Adrenal gland (tissue), 9 donors: ENCODE measurements at regions not wholly inside any gene's neighbourhood (a gene's known extent, or its start where the extent isn't known, plus 50 kb on each side); places are given as distances from the start of the nearest gene placed in this dataset.
A peak's percentile ranks its signal among the peaks of the same experiment; 100 is the strongest.

Experiments used
- DNase-seq, 7 donors: peaks; one replicate each; pipeline ENCODE4 v3.0.0-alpha.2; 2019 to 2020
- H3K27ac ChIP-seq, 5 donors: fragments of 200-600 bp; sonication (generic) in 4 of 5; 1 replicate in 3 of 5; 2 replicates in 2 of 5; pipeline versions ENCODE4 v1.5.1 to v1.8.0; 2016 to 2020; ENCODE audit warnings: mild to moderate bottlenecking in 1 of 5
- H3K27me3 ChIP-seq: fragments of 200-600 bp; 2 replicates; pipeline ENCODE4 v1.8.0; 2021
- H3K36me3 ChIP-seq, 2 donors: fragments of 200-600 bp; replicated peaks in 1 of 2; 1 replicate in 1 of 2; 2 replicates in 1 of 2; pipeline versions ENCODE4 v1.5.1 to v1.8.0; 2018 to 2022
- H3K4me1 ChIP-seq, 2 donors: fragments of 200-600 bp; replicated peaks in 1 of 2; 1 replicate in 1 of 2; 2 replicates in 1 of 2; pipeline versions ENCODE4 v1.5.1 to v1.8.0; 2018 to 2021
- H3K4me3 ChIP-seq, 4 donors: fragments of 200-600 bp; sonication (generic) in 3 of 4; one replicate each; pipeline ENCODE4 v1.5.1; 2016 to 2018
- H3K9me3 ChIP-seq, 3 donors: fragments of 200-600 bp; sonication (generic) in 1 of 3; replicated peaks in 1 of 3; 1 replicate in 2 of 3; 2 replicates in 1 of 3; pipeline versions ENCODE4 v1.5.1 to v1.8.0; 2016 to 2021
- POLR2A ChIP-seq, 2 donors: fragments of 450-650 bp; IDR thresholded peaks; one replicate each; pipeline ENCODE4 v1.6.1; 2017; ENCODE audit warnings: antibody characterized with exemption in 2 of 2, mild to moderate bottlenecking in 2 of 2, moderate library complexity in 1 of 2
- WGBS, 4 donors: extraction: QIAGEN DNeasy Blood & Tissue Kit in 2 of 4; methylation state at CpG; one replicate each; pipeline versions ENCODE4 v1.1.5 to v1.1.7; 2013 to 2017; 5-methylcytosine and 5-hydroxymethylcytosine counted together
- intact Hi-C, 2 donors: fragments of 100-400 bp; cut with DNase I; formaldehyde crosslinking; loops; one replicate each; pipeline versions ENCODE4 v1.14.1 to v1.15.0; 2022 to 2023
- TF ChIP-seq, protein P1 (sequence below), 6 experiments: fragments of 450-650 bp in 4 of 6; fragments of 200-600 bp in 2 of 6; sonication (generic) in 1 of 6; IDR thresholded peaks; 1 replicate in 5 of 6; 2 replicates in 1 of 6; pipeline versions ENCODE4 v1.5.1 to v1.8.0; 2016 to 2021; ENCODE audit warnings: antibody characterized with exemption in 6 of 6, mild to moderate bottlenecking in 2 of 6, moderate library complexity in 1 of 6
- donor health status: healthy with polysubstance abuse.
- donor health status: Bipolar disorder and iron deficiency.
- donor health status: DM: yes; HTN: yes; CAD: no.
- donor health status: DM: no; HTN: no; CAD: no.
- donor health status: DM: no; HTN: no; CAD: no.

DNA sequence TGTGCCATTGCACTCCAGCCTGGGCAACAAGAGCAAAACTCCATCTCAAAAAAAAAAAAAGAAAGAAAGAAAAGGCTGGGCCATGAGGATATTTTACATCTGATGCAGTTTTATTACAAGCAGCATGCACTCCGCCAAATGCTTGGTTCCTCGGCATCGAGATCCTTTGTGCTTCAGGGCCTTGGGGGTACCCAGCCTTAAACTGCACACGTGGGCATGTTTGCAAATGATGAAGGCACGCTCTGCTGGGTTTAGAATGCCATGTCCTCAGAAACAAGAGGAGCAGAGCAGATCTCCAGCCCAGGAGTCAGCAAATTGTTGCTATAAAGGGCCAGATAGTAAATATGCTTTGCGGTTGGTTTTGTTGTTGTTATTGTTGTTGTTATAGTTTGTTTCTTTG lies 153.2 kb downstream of the KATNIP start:
- 82 to 95% (median 90%) methylated on average over 6 of the region's 6 CpGs for WGBS, 4 donors
- Histone ChIP-seq H3K36me3 (no peaks in the 10 kb centered on the region), H3K4me3 (no peak overlapping the region), H3K9me3 (no peaks in the 10 kb centered on the region), H3K4me1 (no peaks in the 10 kb centered on the region), H3K27ac (peak overlapping the region in 1 of 5 donors; percentile 65), H3K27me3 (no peaks in the 10 kb centered on the region)
- intact Hi-C loops = no loop called here
- DNase-seq = no peak
- TF ChIP-seq POLR2A (IDR thresholded peaks at IDR 0.05) = no peak
- TF ChIP-seq, protein P1, sequence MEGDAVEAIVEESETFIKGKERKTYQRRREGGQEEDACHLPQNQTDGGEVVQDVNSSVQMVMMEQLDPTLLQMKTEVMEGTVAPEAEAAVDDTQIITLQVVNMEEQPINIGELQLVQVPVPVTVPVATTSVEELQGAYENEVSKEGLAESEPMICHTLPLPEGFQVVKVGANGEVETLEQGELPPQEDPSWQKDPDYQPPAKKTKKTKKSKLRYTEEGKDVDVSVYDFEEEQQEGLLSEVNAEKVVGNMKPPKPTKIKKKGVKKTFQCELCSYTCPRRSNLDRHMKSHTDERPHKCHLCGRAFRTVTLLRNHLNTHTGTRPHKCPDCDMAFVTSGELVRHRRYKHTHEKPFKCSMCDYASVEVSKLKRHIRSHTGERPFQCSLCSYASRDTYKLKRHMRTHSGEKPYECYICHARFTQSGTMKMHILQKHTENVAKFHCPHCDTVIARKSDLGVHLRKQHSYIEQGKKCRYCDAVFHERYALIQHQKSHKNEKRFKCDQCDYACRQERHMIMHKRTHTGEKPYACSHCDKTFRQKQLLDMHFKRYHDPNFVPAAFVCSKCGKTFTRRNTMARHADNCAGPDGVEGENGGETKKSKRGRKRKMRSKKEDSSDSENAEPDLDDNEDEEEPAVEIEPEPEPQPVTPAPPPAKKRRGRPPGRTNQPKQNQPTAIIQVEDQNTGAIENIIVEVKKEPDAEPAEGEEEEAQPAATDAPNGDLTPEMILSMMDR (IDR thresholded peaks at IDR 0.05) = no peak

DNA sequence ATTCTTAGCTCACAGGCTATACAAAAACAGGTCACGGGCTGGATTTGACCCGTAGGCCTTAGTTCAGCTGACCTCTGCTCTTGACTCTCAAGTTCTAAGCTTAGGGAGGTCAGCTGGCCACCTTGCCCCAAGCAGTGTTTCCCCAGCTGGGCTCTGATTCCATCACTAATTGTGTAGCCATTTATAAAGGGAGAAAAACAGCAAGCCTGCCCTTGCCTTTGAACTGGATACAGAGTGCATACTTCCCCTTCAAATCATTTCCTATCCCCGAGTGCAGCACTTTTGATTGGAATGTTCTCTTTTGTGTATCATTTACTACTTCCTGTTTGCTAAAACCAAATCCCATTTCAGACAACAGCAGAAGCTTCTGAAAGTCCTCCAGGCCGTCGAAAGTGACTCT lies 153.6 kb downstream of the KATNIP start:
- Histone ChIP-seq H3K9me3 (no peaks in the 10 kb centered on the region), H3K27me3 (no peaks in the 10 kb centered on the region), H3K4me1 (no peaks in the 10 kb centered on the region), H3K4me3 (no peak overlapping the region), H3K27ac (peak overlapping the region in 1 of 5 donors; percentile 65), H3K36me3 (no peaks in the 10 kb centered on the region)
- intact Hi-C loops = no loop called here
- TF ChIP-seq, protein P1 (IDR thresholded peaks at IDR 0.05) = no peak
- TF ChIP-seq POLR2A (IDR thresholded peaks at IDR 0.05) = no peak
- 72 to 75% (median 74%) methylated on average over 5 of the region's 5 CpGs for WGBS, 4 donors
- no peak for DNase-seq

GRCh38 chr16:27704252-27704651 lies 154.3 kb downstream of the KATNIP start:
- no peaks in the 10 kb centered on the region for H3K27me3 ChIP-seq
- intact Hi-C loops = no loop called here
- WGBS, 4 donors = 74 to 88% (median 79%) methylated on average over 4 of the region's 4 CpGs
- H3K27ac ChIP-seq = peak overlapping the region in 1 of 5 donors; percentile 65
- DNase-seq = no peak
- no peaks in the 10 kb centered on the region for H3K36me3 ChIP-seq
- no peak overlapping the region for H3K4me3 ChIP-seq
- TF ChIP-seq, protein P1 (IDR thresholded peaks at IDR 0.05) = no peak
- no peak for TF ChIP-seq POLR2A (IDR thresholded peaks at IDR 0.05)
- H3K4me1 ChIP-seq = no peaks in the 10 kb centered on the region
- no peaks in the 10 kb centered on the region for H3K9me3 ChIP-seq

- Histone ChIP-seq H3K27me3 (no peaks in the 10 kb centered on the region), H3K27ac (no peak overlapping the region), H3K36me3 (no peaks in the 10 kb centered on the region), H3K9me3 (no peaks in the 10 kb centered on the region), H3K4me1 (no peaks in the 10 kb centered on the region), H3K4me3 (no peak overlapping the region)
- intact Hi-C loops = no loop called here
- no peak for DNase-seq
- 84 to 95% (median 90%) methylated on average over 8 to 10 of the region's 10 CpGs for WGBS, 4 donors
- TF ChIP-seq, protein P1 (IDR thresholded peaks at IDR 0.05) = no peak
- no peak for TF ChIP-seq POLR2A (IDR thresholded peaks at IDR 0.05)
Measured at GRCh38 chr16:27706156-27706865, 156.4 kb downstream of the KATNIP start.
